GM19351 (cell line): ENCODE measurements at regions not wholly inside any gene's neighbourhood (a gene's known extent, or its start where the extent isn't known, plus 50 kb on each side); places are given as distances from the start of the nearest gene placed in this dataset.
"Not testable (repeated sequence)": the region's sequence is repeated elsewhere in the genome, so short reads cannot be mapped to it uniquely, and the experiment has no call there.

Source experiments
- ATAC-seq: cut with Tn5 transposase; IDR thresholded peaks from one replicate; pipeline ENCODE4 v1.9.1; 2021; ENCODE audit warnings: mild to moderate bottlenecking, moderate library complexity; ENCODE audit not compliant: unreplicated experiment

DNA sequence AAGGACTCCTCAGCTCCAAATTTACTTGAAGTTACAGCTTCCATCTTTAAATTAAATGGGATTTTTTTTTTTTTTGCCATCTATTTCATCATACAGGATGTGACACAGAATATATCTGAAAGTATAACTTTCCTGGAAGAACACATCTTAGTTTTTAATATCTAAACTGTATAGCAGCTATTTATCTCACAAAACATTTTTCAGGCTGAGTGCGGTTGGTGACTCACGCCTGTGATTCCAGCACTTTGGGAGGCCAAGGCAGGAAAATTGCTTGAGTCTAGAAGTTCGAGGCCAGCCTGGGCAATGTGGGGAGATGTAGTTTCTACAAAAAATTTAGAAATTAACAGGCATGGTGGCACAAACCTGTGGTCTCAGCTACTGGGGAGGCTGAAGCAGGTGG, 142.3 kb upstream of the KCNJ18 start:
- ATAC-seq: not testable (repeated sequence)

GRCh38 chr17:21551081-21551881, 141.0 kb upstream of the KCNJ18 start:
- peak; percentile 83 for ATAC-seq

GRCh38 chr17:21558921-21559320, 133.4 kb upstream of the KCNJ18 start:
- not testable (repeated sequence) for ATAC-seq

GRCh38 chr17:21564262-21564661, 128.1 kb upstream of the KCNJ18 start:
- no peak for ATAC-seq

GRCh38 chr17:21564757-21565156, 127.6 kb upstream of the KCNJ18 start:
- ATAC-seq: not testable (repeated sequence)

DNA sequence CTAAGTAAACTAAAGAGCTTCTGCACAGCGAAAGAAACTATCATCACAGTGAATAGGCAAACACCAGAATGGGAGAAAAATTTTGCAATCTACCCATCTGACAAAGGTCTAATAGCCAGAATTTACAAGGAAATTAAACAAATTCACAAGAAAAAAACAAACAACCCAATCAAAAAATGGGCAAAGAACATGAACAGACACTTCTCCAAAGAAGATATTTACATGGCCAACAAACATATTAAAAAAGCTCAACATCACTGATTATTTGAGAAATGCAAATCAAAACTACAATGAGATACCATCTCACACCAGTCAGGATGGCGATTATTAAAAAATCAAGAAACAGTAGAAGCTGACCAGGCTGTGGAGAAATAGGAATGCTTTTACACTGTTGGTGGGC, 121.9 kb upstream of the KCNJ18 start:
- ATAC-seq: not testable (repeated sequence)

DNA sequence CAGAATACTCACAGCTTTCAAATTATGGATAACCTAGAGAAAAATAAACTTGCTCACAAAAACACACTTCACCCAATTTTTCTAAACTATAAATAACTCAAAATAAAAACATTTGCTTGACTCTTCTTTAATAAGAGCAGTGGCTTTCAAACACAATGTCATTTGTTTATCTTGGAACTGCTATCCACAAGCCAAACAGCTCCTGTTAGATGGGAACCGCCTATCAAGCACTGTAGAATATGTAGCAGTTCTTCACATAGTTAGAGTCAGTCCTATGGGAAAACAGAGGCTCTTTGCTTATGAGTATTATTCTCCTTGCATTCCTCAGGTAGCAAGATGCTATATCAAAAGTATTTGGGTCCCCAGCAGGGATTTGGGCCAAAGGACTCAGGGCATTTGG, 120.2 kb upstream of the KCNJ18 start:
- not testable (repeated sequence) for ATAC-seq

- not testable (repeated sequence) for ATAC-seq
Observed at GRCh38 chr17:21573271-21573960, 118.9 kb upstream of the KCNJ18 start.

DNA sequence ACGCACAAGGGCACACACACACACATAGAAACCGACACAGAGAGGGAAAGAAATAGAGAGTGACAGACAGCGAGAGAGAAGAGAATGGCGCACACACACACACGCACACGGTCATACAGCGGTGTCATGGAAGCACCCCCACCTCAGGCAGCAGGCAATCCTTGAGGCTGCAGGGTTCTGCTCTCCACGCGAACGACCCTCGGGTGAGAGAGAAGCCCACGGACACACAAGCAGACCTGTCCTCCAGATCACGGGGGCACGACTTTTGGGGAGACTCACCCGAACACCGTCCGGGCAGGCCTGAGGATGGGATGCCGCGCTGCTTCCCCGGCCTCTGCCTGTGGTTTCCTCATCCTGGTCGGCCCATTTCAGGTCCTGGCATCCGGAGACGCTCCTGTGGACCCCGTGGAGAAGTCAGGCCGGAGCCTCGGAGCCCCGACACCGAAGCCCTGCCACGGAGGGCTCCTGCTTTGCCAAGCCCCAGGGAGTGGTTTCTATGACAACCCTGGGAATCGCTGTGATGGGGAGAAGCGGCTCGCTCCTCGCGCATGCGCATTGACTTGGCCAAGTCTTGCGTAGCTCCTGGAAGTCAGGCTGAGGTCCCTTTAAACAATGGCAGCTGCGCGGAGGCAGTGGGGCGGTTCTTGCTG, 118.2 kb upstream of the KCNJ18 start:
- ATAC-seq: no peak

- ATAC-seq: not testable (repeated sequence)
Observed at GRCh38 chr17:21574611-21575255, 117.6 kb upstream of the KCNJ18 start.

GRCh38 chr17:21578783-21579182, 113.5 kb upstream of the KCNJ18 start:
- not testable (repeated sequence) for ATAC-seq

- no peak for ATAC-seq
Observed at GRCh38 chr17:21592774-21593173, 99.5 kb upstream of the KCNJ18 start.

- ATAC-seq: not testable (repeated sequence)
Observed at GRCh38 chr17:21593452-21594105, 98.7 kb upstream of the KCNJ18 start.

DNA sequence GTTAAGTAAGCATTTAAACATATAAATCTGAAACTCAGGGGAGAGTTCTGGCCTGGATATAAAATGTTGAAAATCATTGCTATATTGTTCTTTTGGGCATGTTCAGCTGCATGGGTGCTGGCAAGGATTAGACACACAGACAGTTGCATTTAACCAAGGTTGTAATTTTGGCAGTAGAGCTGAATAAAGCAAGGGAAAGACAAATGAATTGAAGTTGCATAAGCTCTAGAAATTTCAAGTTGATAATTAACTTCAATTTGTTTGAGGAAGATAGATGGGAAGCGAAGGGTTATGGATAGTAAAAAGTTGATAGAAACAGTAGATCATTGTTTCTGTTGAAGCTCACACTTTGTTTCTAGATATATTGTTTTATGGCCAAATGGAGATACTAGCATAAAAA, 97.2 kb upstream of the KCNJ18 start:
- ATAC-seq: no peak

DNA sequence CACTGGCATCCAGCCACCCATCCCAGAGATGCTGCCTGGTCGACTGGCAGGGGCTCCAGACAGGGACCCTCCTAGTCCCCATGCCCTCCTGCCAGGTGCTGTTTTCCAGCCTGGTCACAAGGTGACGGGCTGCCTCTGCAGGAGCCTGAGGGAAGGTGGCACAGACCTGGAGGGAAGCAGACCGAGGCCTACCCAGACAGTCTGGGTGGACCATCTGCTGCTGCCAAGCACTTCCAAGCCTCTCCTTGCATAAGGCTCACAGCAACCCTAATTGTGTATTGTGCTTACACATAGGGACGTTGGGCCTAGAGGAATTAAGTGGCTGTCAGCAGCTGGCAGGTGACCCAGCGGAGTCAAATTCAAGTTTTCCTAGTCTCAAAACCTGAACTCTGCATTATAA, 90.1 kb upstream of the KCNJ18 start:
- no peak for ATAC-seq

- ATAC-seq: not testable (repeated sequence)
Observed at GRCh38 chr17:21603292-21603691, 89.0 kb upstream of the KCNJ18 start.

GRCh38 chr17:21611443-21611842, 80.9 kb upstream of the KCNJ18 start:
- ATAC-seq: not testable (repeated sequence)

GRCh38 chr17:21612123-21613070, 79.9 kb upstream of the KCNJ18 start:
- not testable (repeated sequence) for ATAC-seq

DNA sequence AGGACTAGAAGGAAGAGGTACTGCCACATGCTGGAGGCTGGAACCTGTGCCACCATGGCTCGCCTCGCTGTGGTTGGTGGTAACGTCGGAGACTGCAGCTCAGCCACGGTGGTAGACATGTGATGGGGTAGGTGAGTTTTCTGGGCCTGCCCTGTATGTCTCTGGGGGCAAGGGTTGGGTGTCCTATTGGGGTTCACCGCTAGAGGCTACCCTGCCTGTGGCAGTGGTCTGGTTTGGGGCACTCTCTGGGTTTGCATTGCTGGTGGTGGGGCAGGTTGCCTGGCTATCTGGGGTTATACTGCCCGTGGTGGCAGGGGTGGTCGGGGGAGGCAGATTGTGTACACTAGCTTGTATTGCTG, 79.3 kb upstream of the KCNJ18 start:
- no peak for ATAC-seq

- not testable (repeated sequence) for ATAC-seq
Observed at GRCh38 chr17:21626987-21627386, 65.3 kb upstream of the KCNJ18 start.
